Endothelial cell (in vitro differentiated cells): ENCODE measurements at regions not wholly inside any gene's neighbourhood (a gene's known extent, or its start where the extent isn't known, plus 50 kb on each side); places are given as distances from the start of the nearest gene placed in this dataset.

Source experiments
- DNase-seq: peaks from one replicate; pipeline ENCODE4 v3.0.0; 2021; ENCODE audit warnings: low spot score
- H3K27ac Mint-ChIP-seq: one replicate; pipeline ENCODE4 v1.8.0; 2021; ENCODE audit warnings: mixed read lengths, inconsistent platforms; ENCODE audit not compliant: unreplicated experiment
- H3K27me3 Mint-ChIP-seq: one replicate; pipeline ENCODE4 v1.8.0; 2021; ENCODE audit warnings: mild to moderate bottlenecking, moderate library complexity, mixed read lengths, inconsistent platforms; ENCODE audit not compliant: unreplicated experiment
- H3K36me3 Mint-ChIP-seq: one replicate; pipeline ENCODE4 v1.8.0; 2021; ENCODE audit warnings: mild to moderate bottlenecking, low read depth, mixed read lengths, inconsistent platforms; ENCODE audit not compliant: unreplicated experiment
- H3K4me1 Mint-ChIP-seq: one replicate; pipeline ENCODE4 v1.8.0; 2021; ENCODE audit warnings: mild to moderate bottlenecking, mixed read lengths, inconsistent platforms; ENCODE audit not compliant: unreplicated experiment
- H3K4me3 Mint-ChIP-seq: one replicate; pipeline ENCODE4 v1.8.0; 2021; ENCODE audit warnings: mild to moderate bottlenecking, mixed read lengths, inconsistent platforms; ENCODE audit not compliant: unreplicated experiment
- H3K9me3 Mint-ChIP-seq: one replicate; pipeline ENCODE4 v1.8.0; 2021; ENCODE audit warnings: mixed read lengths, inconsistent platforms; ENCODE audit not compliant: unreplicated experiment
- TF ChIP-seq, protein P1 (sequence below): fragments of 200-600 bp; sonication (generic); IDR thresholded peaks from one replicate; pipeline ENCODE4 v1.5.0; 2021; ENCODE audit warnings: antibody characterized with exemption; ENCODE audit not compliant: unreplicated experiment

GRCh38 chr13:76499891-76500290 lies 386.3 kb downstream of the KCTD12 start:
- DNase-seq: no peak
- TF ChIP-seq, protein P1, sequence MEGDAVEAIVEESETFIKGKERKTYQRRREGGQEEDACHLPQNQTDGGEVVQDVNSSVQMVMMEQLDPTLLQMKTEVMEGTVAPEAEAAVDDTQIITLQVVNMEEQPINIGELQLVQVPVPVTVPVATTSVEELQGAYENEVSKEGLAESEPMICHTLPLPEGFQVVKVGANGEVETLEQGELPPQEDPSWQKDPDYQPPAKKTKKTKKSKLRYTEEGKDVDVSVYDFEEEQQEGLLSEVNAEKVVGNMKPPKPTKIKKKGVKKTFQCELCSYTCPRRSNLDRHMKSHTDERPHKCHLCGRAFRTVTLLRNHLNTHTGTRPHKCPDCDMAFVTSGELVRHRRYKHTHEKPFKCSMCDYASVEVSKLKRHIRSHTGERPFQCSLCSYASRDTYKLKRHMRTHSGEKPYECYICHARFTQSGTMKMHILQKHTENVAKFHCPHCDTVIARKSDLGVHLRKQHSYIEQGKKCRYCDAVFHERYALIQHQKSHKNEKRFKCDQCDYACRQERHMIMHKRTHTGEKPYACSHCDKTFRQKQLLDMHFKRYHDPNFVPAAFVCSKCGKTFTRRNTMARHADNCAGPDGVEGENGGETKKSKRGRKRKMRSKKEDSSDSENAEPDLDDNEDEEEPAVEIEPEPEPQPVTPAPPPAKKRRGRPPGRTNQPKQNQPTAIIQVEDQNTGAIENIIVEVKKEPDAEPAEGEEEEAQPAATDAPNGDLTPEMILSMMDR: no peak
- Mint-ChIP-seq H3K36me3 (no peaks in the 10 kb centered on the region), H3K9me3 (no peaks in the 10 kb centered on the region), H3K4me3 (no peak overlapping the region), H3K27me3 (peaks cover 2% of the 10 kb centered on the region), H3K4me1 (no peaks in the 10 kb centered on the region), H3K27ac (no peak overlapping the region)

DNA sequence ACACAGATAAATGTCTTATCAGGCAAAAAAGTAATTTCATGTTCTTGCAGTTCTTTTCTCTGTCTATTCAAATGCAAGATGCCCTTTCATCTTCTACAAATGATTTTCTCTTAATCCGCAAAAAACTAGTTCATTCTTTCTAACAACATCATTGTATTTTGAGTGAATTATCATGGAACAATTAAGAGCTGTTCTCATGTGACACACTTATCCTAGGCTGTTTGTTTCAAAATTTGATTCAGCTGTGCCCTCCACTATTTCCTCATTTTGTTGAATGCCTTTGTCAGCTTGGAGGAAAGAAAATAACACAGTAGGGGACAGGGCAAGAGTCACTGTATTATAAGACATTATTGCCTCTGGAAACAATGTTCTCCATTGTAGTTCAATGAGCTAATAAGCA lies 396.9 kb downstream of the KCTD12 start:
- H3K27ac Mint-ChIP-seq: no peak overlapping the region

DNA sequence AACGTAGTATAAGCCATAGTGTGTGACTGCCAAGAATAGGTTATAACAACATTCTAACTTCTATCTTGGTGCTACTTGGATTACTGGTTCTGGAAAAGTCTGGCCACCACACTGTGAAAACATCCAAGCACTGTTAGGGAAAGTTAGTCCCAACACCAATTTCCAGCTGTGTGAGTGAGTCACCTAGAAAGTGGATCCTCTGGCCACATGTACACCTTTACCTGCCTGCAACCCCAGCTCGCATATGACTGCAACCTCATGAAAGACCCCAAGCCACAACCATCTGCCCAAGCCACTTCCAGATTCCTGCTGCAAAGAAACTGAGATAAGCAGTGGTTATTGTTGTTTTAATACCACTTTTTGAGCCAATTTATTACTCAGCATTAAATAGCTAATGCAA lies 404.5 kb downstream of the KCTD12 start:
- Mint-ChIP-seq H3K36me3 (no peaks in the 10 kb centered on the region), H3K27ac (no peak overlapping the region), H3K4me3 (no peak overlapping the region), H3K9me3 (no peaks in the 10 kb centered on the region), H3K4me1 (no peaks in the 10 kb centered on the region), H3K27me3 (no peaks in the 10 kb centered on the region)
- TF ChIP-seq, protein P1: no peak
- DNase-seq: no peak

More for the DNA sequence above, 396.9 kb downstream of the KCTD12 start:
- H3K4me1 Mint-ChIP-seq: peaks cover 4% of the 10 kb centered on the region
- DNase-seq: no peak
- H3K27me3 Mint-ChIP-seq: no peaks in the 10 kb centered on the region
- no peak overlapping the region for H3K4me3 Mint-ChIP-seq
- TF ChIP-seq, protein P1: no peak
- H3K36me3 Mint-ChIP-seq: no peaks in the 10 kb centered on the region
- H3K9me3 Mint-ChIP-seq: no peaks in the 10 kb centered on the region

GRCh38 chr13:76474966-76475365 lies 411.2 kb downstream of the KCTD12 start:
- Mint-ChIP-seq H3K27ac (no peak overlapping the region), H3K9me3 (no peaks in the 10 kb centered on the region), H3K4me1 (peaks cover 10% of the 10 kb centered on the region), H3K36me3 (no peaks in the 10 kb centered on the region), H3K27me3 (no peaks in the 10 kb centered on the region), H3K4me3 (no peak overlapping the region)
- no peak for DNase-seq
- TF ChIP-seq, protein P1: no peak

- Mint-ChIP-seq H3K4me1 (peaks cover 10% of the 10 kb centered on the region), H3K27ac (no peak overlapping the region), H3K9me3 (no peaks in the 10 kb centered on the region), H3K4me3 (no peak overlapping the region), H3K36me3 (no peaks in the 10 kb centered on the region), H3K27me3 (no peaks in the 10 kb centered on the region)
- no peak for DNase-seq
- TF ChIP-seq, protein P1: no peak
Observed at GRCh38 chr13:76474356-76474755, 411.8 kb downstream of the KCTD12 start.
